ENCODE measurements at regions not wholly inside any gene's neighbourhood (a gene's known extent, or its start where the extent isn't known, plus 50 kb on each side); places are given as distances from the start of the nearest gene placed in this dataset.

GRCh38 chr4:119783189-119783983, 154.8 kb upstream of the PDE5A start:
- H3K4me1 ChIP-seq (ENCODE audit: control insufficient read depth, insufficient read depth, low read length) = no peaks in the 10 kb centered on the region
- no peak for DNase-seq (ENCODE audit: low read depth)
- H3K4me3 ChIP-seq (ENCODE audit: low read length) = no peak overlapping the region
- H3K27me3 ChIP-seq (replicated peaks; ENCODE audit: control insufficient read depth, insufficient read depth, low read length) = no peaks in the 10 kb centered on the region
- peaks cover 6% of the 10 kb centered on the region for H3K9me3 ChIP-seq (ENCODE audit: control insufficient read depth, low read length)
- H3K9ac ChIP-seq (ENCODE audit: low read length) = no peak overlapping the region
- H3K36me3 ChIP-seq (ENCODE audit: control insufficient read depth, insufficient read depth, low read length, severe bottlenecking) = no peaks in the 10 kb centered on the region

GRCh38 chr4:119781044-119781443, 152.4 kb upstream of the PDE5A start:
- H3K4me3 ChIP-seq (ENCODE audit: low read length) = no peak overlapping the region
- no peaks in the 10 kb centered on the region for H3K36me3 ChIP-seq (ENCODE audit: control insufficient read depth, insufficient read depth, low read length, severe bottlenecking)
- no peaks in the 10 kb centered on the region for H3K4me1 ChIP-seq (ENCODE audit: control insufficient read depth, insufficient read depth, low read length)
- H3K9ac ChIP-seq (ENCODE audit: low read length) = no peak overlapping the region
- no peak for DNase-seq (ENCODE audit: low read depth)
- H3K27me3 ChIP-seq (replicated peaks; ENCODE audit: control insufficient read depth, insufficient read depth, low read length) = no peaks in the 10 kb centered on the region
- peaks cover 6% of the 10 kb centered on the region for H3K9me3 ChIP-seq (ENCODE audit: control insufficient read depth, low read length)

GRCh38 chr4:119774840-119775239, 146.2 kb upstream of the PDE5A start:
- H3K27me3 ChIP-seq (replicated peaks; ENCODE audit: control insufficient read depth, insufficient read depth, low read length) = no peaks in the 10 kb centered on the region
- H3K36me3 ChIP-seq (ENCODE audit: control insufficient read depth, insufficient read depth, low read length, severe bottlenecking) = no peaks in the 10 kb centered on the region
- H3K4me1 ChIP-seq (ENCODE audit: control insufficient read depth, insufficient read depth, low read length) = no peaks in the 10 kb centered on the region
- H3K4me3 ChIP-seq (ENCODE audit: low read length) = no peak overlapping the region
- no peak overlapping the region for H3K9ac ChIP-seq (ENCODE audit: low read length)
- no peaks in the 10 kb centered on the region for H3K9me3 ChIP-seq (ENCODE audit: control insufficient read depth, low read length)
- no peak for DNase-seq (ENCODE audit: low read depth)

DNA sequence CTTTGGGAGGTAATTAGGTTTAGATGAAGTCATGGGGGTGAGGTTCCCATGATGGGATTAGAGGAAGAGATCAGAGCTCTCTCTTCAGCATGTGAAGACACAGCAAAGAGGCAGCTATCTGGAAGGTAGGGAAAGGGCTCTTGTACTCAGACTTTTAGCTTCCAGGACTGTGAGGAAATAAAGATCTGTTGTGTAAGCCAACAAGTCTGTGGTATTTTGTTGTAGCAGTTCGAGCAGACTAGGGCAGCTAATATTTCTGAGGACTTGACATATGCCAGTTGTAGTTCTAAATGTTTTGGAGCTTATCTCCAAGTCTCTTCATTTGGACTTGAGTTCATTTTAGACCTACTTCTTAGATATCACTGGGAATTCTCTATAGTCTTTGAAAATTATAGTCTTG, 137.3 kb upstream of the PDE5A start:
- Histone ChIP-seq H3K4me1 (ENCODE audit: control insufficient read depth, insufficient read depth, low read length) (no peaks in the 10 kb centered on the region), H3K4me3 (ENCODE audit: low read length) (no peak overlapping the region), H3K27me3 (replicated peaks; ENCODE audit: control insufficient read depth, insufficient read depth, low read length) (no peaks in the 10 kb centered on the region), H3K9ac (ENCODE audit: low read length) (no peak overlapping the region), H3K36me3 (ENCODE audit: control insufficient read depth, insufficient read depth, low read length, severe bottlenecking) (no peaks in the 10 kb centered on the region), H3K9me3 (ENCODE audit: control insufficient read depth, low read length) (no peaks in the 10 kb centered on the region)
- DNase-seq (ENCODE audit: low read depth) = peak; percentile 46

- DNase-seq (ENCODE audit: low read depth) = peak; percentile 43
- H3K4me1 ChIP-seq (ENCODE audit: control insufficient read depth, insufficient read depth, low read length) = no peaks in the 10 kb centered on the region
- no peaks in the 10 kb centered on the region for H3K36me3 ChIP-seq (ENCODE audit: control insufficient read depth, insufficient read depth, low read length, severe bottlenecking)
- no peaks in the 10 kb centered on the region for H3K27me3 ChIP-seq (replicated peaks; ENCODE audit: control insufficient read depth, insufficient read depth, low read length)
- H3K9ac ChIP-seq (ENCODE audit: low read length) = no peak overlapping the region
- no peaks in the 10 kb centered on the region for H3K9me3 ChIP-seq (ENCODE audit: control insufficient read depth, low read length)
- H3K4me3 ChIP-seq (ENCODE audit: low read length) = no peak overlapping the region
These were observed 136.9 kb upstream of the PDE5A start for GRCh38 chr4:119765469-119765868.

GRCh38 chr4:119763386-119763785, 134.8 kb upstream of the PDE5A start:
- H3K36me3 ChIP-seq (ENCODE audit: control insufficient read depth, insufficient read depth, low read length, severe bottlenecking) = no peaks in the 10 kb centered on the region
- DNase-seq (ENCODE audit: low read depth) = no peak
- H3K9ac ChIP-seq (ENCODE audit: low read length) = no peak overlapping the region
- no peak overlapping the region for H3K4me3 ChIP-seq (ENCODE audit: low read length)
- H3K9me3 ChIP-seq (ENCODE audit: control insufficient read depth, low read length) = no peaks in the 10 kb centered on the region
- H3K27me3 ChIP-seq (replicated peaks; ENCODE audit: control insufficient read depth, insufficient read depth, low read length) = no peaks in the 10 kb centered on the region
- H3K4me1 ChIP-seq (ENCODE audit: control insufficient read depth, insufficient read depth, low read length) = no peaks in the 10 kb centered on the region

GRCh38 chr4:119755599-119755998, 127.0 kb upstream of the PDE5A start:
- no peak for DNase-seq (ENCODE audit: low read depth)
- H3K36me3 ChIP-seq (ENCODE audit: control insufficient read depth, insufficient read depth, low read length, severe bottlenecking) = no peaks in the 10 kb centered on the region
- H3K4me3 ChIP-seq (ENCODE audit: low read length) = no peak overlapping the region
- H3K9ac ChIP-seq (ENCODE audit: low read length) = no peak overlapping the region
- no peaks in the 10 kb centered on the region for H3K27me3 ChIP-seq (replicated peaks; ENCODE audit: control insufficient read depth, insufficient read depth, low read length)
- no peaks in the 10 kb centered on the region for H3K4me1 ChIP-seq (ENCODE audit: control insufficient read depth, insufficient read depth, low read length)
- H3K9me3 ChIP-seq (ENCODE audit: control insufficient read depth, low read length) = no peaks in the 10 kb centered on the region

- Histone ChIP-seq H3K9me3 (ENCODE audit: control insufficient read depth, low read length) (no peaks in the 10 kb centered on the region), H3K27me3 (replicated peaks; ENCODE audit: control insufficient read depth, insufficient read depth, low read length) (no peaks in the 10 kb centered on the region), H3K36me3 (ENCODE audit: control insufficient read depth, insufficient read depth, low read length, severe bottlenecking) (no peaks in the 10 kb centered on the region), H3K4me1 (ENCODE audit: control insufficient read depth, insufficient read depth, low read length) (peaks cover 3% of the 10 kb centered on the region), H3K9ac (ENCODE audit: low read length) (no peak overlapping the region), H3K4me3 (ENCODE audit: low read length) (no peak overlapping the region)
- no peak for DNase-seq (ENCODE audit: low read depth)
These were observed 124.3 kb upstream of the PDE5A start for GRCh38 chr4:119752936-119753335.

DNA sequence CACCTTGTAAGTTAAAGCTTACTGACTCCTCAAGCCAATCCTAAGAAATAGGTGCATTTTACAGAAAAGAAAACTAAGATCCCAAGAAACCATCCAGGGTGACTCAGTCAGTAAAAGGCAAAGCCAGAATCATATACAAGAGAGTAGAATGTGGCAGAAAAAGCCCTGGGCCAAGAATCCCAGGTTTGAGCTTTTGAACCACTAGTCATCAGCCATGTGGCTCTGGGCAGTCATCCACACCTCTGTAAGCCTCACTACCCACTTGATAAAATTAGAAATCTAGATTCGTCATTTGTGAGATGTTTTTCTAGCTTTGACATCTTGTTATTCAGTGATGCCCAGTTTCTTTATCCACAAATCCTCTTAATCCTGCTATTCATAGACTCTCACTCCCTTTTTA, 122.2 kb upstream of the PDE5A start:
- Histone ChIP-seq H3K36me3 (ENCODE audit: control insufficient read depth, insufficient read depth, low read length, severe bottlenecking) (no peaks in the 10 kb centered on the region), H3K9ac (ENCODE audit: low read length) (no peak overlapping the region)

DNA sequence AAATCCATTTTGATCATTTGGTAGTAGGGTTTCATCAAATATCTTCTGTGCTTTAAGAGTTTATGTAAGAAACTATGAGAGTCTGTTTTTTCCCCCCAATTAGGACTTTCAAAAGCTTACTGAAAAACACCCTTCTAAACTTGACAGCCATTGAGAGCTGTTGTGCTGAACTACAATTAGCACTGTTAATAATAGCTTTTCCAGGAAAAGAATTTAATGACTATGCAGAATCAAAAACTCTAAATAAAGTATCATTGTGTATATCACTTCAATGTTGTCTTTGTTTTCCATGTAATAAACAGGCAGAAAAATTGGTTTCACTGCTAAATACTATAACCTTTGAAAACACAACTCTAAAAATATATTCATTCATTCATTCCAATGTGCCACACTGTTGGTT, 121.4 kb upstream of the PDE5A start:
- no peak for DNase-seq (ENCODE audit: low read depth)
- H3K27me3 ChIP-seq (replicated peaks; ENCODE audit: control insufficient read depth, insufficient read depth, low read length) = no peaks in the 10 kb centered on the region
- no peaks in the 10 kb centered on the region for H3K9me3 ChIP-seq (ENCODE audit: control insufficient read depth, low read length)

More for the DNA sequence above, 122.2 kb upstream of the PDE5A start:
- peak; percentile 19 for DNase-seq (ENCODE audit: low read depth)
- no peaks in the 10 kb centered on the region for H3K27me3 ChIP-seq (replicated peaks; ENCODE audit: control insufficient read depth, insufficient read depth, low read length)
- H3K4me1 ChIP-seq (ENCODE audit: control insufficient read depth, insufficient read depth, low read length) = peaks cover 10% of the 10 kb centered on the region
- no peaks in the 10 kb centered on the region for H3K9me3 ChIP-seq (ENCODE audit: control insufficient read depth, low read length)
- no peak overlapping the region for H3K4me3 ChIP-seq (ENCODE audit: low read length)

GRCh38 chr4:119748853-119749252, 120.2 kb upstream of the PDE5A start:
- no peaks in the 10 kb centered on the region for H3K9me3 ChIP-seq (ENCODE audit: control insufficient read depth, low read length)
- no peaks in the 10 kb centered on the region for H3K36me3 ChIP-seq (ENCODE audit: control insufficient read depth, insufficient read depth, low read length, severe bottlenecking)
- no peaks in the 10 kb centered on the region for H3K27me3 ChIP-seq (replicated peaks; ENCODE audit: control insufficient read depth, insufficient read depth, low read length)
- H3K4me3 ChIP-seq (ENCODE audit: low read length) = no peak overlapping the region
- no peak overlapping the region for H3K9ac ChIP-seq (ENCODE audit: low read length)
- peak; percentile 67 for DNase-seq (ENCODE audit: low read depth)
- H3K4me1 ChIP-seq (ENCODE audit: control insufficient read depth, insufficient read depth, low read length) = peaks cover 10% of the 10 kb centered on the region

More for the DNA sequence above, 121.4 kb upstream of the PDE5A start:
- no peaks in the 10 kb centered on the region for H3K36me3 ChIP-seq (ENCODE audit: control insufficient read depth, insufficient read depth, low read length, severe bottlenecking)
- H3K9ac ChIP-seq (ENCODE audit: low read length) = no peak overlapping the region
- peaks cover 10% of the 10 kb centered on the region for H3K4me1 ChIP-seq (ENCODE audit: control insufficient read depth, insufficient read depth, low read length)
- no peak overlapping the region for H3K4me3 ChIP-seq (ENCODE audit: low read length)

DNA sequence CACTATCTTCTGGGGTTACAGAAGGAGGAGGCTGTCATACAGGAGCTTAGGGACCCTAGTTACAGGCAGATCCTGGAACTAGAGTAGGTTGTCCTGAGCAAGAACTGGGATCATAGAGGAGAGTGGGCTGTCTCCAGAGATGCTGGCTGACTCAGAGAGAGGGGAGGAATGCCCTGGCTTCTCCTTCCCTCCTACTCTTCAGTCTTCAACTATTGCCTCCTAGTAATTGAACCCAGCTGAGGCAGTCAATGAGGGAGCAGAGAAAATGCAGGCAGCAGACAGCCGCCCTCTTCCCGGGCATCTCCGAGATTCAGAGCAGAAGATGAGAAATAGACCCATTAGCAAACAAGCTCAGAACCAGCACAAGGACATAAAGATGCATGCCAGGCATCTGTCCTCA, 118.3 kb upstream of the PDE5A start:
- Histone ChIP-seq H3K9ac (ENCODE audit: low read length) (no peak overlapping the region), H3K9me3 (ENCODE audit: control insufficient read depth, low read length) (no peaks in the 10 kb centered on the region), H3K27me3 (replicated peaks; ENCODE audit: control insufficient read depth, insufficient read depth, low read length) (no peaks in the 10 kb centered on the region), H3K4me1 (ENCODE audit: control insufficient read depth, insufficient read depth, low read length) (peaks cover 10% of the 10 kb centered on the region), H3K4me3 (ENCODE audit: low read length) (no peak overlapping the region), H3K36me3 (ENCODE audit: control insufficient read depth, insufficient read depth, low read length, severe bottlenecking) (no peaks in the 10 kb centered on the region)
- peak; percentile 73 for DNase-seq (ENCODE audit: low read depth)

Data from adipocyte (in vitro differentiated cells).